SK-N-DZ (cell line): ENCODE measurements at regions not wholly inside any gene's neighbourhood (a gene's known extent, or its start where the extent isn't known, plus 50 kb on each side); places are given as distances from the start of the nearest gene placed in this dataset.
"Not testable (repeated sequence)": the region's sequence is repeated elsewhere in the genome, so short reads cannot be mapped to it uniquely, and the experiment has no call there.

ENCODE experiments used
- DNase-seq: peaks from one replicate; pipeline ENCODE4 v3.0.0-alpha.2; 2015; ENCODE audit warnings: low spot score

DNA sequence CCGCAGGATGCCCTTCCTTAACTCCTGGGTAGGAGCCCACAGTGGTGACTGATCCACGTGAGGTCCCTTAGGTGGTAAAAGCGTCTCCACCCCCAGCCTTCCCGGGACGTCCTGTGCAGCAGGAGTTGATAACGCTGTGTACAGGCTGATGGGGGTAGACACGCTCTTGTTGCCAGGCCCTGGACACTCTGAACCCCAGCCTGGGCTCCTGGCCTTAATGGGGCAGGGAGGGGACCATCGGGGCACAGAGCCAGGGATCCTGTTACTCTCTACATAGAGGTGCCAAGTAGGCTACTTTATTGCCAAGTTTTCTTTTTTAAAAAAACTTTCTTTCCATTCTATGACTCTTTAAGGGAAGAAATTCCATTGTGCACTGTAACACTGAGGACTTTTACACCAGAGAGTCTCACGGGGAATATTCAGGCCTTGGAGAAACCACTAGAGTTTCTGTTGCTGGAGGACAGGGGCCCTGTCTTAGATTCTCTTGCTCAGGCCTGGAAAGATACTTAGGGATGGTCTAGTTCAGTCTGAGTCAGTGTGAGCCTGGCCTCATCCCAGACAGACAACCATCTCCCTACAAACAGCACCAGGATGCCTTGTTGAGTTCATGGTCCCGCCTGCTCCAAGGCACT is 104.3 kb upstream of the RNU6-1 start:
- no peak for DNase-seq

DNA sequence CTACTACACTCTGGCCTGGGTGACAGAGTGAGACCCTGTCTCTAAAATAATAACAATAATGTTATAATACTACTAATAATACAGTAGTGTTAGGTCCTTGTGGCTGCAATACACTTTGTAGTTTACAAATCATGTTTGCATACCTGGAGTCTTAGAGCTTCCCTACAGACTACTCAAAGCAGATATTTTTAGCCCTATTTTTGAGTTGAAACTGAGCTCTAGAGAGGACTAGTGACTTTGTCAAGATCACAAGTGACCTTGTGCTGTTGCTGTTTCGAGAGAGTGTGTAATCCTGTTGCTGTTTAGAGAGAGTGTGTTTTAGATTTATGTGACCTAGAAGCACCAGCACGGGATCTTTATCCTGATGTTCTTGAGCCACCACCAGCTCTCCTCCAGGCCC is 105.3 kb upstream of the RNU6-1 start:
- no peak for DNase-seq

DNA sequence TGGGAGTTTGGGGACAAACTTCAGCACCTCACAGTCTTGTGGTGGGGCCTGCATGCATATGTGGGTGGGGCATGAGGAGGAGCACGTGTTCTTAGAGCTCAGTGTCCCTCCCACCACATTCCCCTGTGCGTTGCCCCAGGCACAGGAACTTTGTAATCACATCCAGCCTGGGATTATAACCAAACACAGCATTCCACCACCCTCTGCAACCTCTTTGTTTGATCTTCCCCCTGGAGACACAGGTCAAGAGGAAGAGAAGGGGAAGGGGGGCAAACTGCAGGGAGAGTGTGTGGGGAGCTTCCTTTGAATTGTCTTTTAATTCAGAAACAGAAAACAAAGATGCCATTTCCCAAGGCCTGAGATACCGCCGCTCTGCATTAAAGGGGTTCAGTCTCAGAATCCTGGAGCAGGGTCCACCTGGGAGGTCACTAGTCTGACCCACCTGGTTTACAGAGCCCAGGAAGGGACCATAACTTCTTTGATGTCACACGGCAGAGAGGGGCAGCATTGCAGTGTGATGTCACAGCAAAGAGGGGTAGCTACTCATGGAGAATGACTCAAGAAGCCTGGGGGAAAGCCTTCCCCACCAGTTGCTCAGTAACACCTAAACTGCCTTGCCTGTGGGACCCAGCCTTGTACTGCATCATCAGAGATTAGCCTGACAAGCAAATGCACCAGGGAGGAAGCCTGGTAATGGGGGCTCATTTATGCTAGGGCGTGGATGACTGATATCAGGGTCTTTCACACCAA is 106.3 kb upstream of the RNU6-1 start:
- DNase-seq, result no peak

DNA sequence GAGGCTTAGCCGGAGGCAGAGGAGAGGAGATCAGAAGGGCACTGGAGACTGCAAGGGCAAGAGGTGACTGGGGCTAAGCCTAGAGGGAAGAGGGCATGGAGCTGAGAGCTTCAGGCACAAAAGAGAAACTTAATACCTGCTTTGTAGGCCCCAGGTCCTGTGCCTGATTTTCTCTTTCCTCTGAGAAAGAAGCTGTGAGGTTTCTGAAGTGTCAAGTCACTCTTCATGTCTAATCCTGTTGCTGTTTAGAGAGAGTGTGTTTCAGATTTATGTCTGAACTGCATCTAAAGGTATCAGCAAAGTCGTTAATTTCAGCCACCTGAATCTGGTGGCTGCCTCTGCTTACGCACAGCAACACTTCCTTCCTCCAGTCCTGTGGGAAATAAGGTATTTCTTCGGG is 106.9 kb upstream of the RNU6-1 start:
- DNase-seq, result no peak

DNA sequence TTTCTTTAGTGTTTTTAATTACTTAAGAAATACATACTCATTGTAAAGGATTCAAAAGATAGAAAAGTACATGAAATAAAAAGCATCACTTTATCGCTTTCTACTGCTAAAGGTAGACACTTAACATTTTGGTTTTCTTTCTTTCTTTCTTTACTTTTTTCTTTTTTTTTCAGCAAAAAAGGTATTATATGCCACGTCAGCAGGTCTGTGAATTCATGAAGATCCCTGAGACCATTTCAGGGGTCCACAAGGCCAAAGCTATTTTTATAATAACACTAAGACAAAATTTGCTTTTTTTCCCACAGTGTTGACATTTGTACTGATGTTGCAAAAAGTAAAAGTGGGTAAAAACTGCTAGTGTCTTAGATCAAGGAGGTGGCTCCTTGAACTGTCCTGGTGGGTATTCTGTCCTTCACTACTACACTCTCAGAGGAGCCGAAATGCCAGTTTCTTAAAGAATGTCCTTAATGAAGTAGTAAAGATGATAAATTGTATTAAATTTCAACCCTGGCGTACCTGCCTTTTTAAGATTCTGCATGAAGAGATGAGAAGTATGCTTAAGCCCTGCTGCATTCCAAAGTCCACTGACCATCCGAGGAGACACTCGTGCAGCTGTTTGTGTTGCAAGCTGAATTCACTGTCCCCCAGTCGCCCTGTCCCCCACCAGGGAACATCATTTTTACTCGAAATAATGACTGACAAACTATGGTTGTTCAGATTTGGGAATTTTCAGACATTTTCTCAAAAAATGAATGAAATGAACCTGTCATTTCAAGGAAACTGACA is 106.7 kb upstream of the PIAS1 start:
- DNase-seq, result no peak

DNA sequence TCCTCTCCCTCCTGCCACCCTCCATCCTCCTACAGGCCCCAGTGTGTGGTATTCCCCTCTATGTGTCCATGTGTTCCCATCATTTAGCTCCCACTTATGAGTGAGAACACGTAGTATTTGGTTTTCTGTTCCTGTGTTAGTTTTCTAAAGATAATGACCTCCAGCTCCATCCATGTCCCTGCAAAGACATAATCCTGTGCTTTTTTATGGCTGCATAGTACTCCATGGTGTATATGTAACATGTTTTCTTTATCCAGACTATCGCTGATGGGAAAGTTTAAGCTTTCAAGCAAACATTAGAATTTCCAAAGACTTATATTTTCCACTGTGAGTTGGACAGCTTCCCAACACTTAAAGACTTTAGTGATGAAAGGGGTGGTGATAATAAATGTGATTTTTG is 105.9 kb upstream of the PIAS1 start:
- DNase-seq, result no peak

DNA sequence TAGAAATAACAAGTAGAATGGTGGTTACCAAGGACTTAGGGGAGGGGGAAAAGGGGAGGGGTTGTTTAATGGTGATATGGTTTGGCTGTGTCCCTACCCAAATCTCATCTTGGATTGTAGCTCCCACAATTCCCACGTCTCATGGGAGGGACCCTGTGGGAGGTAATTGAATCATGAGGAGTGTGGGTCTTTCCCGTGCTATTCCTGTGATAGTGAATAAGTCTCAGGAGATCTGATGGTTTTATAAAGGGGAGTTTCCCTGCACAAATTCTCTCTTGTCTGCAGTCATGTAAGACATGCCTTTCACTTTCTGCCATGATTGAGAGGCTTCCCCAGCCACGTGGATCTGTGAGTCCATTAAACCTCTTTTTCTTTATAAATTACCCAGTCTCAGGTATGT is 102.9 kb upstream of the PIAS1 start:
- not testable (repeated sequence) for DNase-seq

DNA sequence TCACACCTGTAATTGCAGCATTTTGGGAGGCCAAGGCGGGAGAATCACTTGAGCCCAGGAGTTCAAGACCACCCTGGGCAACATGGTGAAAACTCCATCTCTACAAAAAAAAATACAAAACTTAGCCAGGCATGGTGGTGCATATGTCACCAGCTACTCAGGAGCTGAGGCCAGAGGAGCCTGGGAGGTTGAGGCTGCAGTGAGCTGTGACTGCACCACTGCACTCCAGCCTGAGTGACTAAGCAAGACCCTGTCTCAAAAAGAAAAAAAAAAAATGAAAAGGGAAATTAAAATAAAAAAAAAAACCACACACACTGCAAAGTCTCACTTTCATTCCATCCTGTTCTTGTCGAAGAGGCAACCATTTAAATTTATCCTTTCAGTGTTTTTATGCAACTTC is 100.8 kb upstream of the PIAS1 start:
- DNase-seq, result no peak

DNA sequence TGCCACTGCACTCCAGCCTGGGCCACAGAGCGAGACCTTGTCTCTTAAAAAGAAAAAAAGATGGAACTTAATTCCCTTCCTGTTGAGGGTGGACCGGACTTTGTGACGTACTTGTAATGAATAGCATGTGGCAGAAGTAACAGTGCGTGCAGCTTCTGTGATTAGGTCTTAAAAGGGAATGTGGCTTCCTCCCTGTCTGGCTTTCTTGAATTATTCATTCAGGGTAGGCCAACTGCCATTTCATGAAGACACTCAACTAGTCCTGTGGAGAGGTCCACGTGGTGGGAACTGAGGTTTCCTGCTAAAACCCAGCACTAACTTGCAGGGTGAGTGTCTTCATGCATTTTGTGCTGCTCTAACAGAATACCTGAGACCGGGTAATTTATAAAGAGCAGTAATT is 98.9 kb upstream of the PIAS1 start:
- DNase-seq, result no peak

DNA sequence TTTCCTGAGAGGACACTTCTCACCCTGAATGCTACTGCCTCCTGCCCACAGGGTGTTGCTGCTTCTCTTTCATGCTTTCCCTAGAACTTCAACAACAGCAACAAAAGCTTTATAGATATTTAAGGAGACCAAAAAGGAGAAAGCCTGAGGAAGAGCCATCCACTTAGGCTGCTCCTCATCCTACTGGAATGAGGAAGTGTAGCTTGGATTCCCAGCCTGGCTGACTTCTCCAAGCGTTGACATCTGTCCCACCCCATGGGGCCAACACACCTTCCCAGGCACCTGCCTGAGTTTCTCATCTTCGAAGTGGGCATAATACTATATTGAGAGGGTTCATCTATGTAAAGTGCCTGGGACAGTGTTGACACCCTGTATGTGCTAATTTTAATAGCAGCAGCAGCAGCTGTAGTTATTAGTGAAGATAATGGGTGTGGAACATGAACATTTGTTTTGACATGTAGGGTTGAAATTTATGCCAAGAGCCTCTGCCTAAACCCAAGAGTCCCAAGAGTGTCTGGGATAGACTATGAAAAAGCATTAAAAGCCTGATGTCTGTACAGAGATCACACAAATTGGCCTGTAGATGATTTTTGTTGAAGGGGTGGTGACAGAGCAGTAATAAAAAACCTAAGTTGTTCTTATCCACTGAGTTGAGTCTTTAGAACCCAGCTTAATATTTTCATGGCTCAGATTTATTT is 96.5 kb upstream of the PIAS1 start:
- no peak for DNase-seq

DNA sequence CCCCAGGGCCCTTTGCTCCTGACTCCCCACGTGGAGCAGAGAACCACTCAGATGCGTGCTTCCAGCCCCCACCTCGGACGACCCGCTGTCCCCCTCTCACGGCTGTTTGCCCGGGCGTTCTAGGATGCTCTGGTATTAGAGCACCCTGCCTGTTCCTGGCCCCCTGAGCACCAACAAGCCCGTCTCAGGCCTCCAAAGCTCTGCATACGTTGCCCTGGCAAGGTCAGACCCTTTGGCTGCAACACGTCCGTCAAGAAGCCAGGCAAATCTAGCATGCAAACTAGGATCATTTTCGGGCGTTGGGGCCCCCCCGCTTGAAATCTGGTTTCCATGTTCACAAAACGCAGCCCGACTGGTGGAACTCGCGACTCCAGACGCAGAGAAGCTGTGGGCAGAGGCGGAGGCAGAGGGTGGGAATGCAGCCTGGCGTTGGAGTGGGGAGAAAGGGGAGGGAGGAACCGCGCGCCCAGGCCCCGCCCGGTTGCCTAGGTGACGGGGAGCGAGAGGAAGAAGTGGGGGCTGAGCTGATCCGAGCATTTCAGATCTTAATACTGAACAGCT is 86.2 kb upstream of the PIAS1 start:
- DNase-seq, result peak; percentile 77

DNA sequence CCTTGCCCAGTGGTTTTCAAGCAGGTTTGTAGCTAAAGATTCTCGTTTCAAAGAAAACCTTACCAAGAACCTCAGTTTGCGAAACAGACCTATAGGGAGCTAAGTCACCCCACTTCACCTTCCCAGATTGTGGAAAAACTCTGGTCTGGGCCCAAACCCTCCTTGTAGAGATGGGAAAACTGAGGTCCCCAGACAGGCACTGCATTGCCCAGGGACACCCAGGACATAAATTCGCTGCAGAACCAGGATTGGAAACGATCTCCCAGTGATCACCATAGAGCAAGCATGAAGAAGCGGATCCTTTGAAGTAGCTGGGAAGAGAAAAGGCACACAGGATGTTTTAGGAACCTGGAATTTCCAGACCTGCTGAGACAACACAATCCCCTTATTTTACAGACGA is 85.6 kb upstream of the PIAS1 start:
- DNase-seq, result peak; percentile 31

DNA sequence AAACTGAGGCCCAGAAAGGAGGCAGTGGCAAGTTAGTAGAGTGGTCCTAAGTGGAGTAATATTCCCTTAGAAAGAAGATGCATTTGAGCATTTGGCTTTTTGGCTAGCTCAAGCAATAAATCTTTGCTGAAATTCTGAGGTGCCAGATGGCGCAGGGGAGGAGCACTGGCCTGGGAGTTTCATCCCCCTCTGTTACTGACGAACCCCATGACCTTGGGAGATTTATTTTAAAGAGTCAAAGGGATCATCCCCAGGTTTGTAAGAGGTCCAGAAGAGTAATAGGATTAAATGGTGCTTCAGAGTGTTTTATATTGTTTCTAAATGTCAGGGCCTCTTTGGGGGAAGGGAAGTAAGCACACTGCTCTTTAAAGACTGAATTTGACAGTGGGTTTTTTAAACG is 85.1 kb upstream of the PIAS1 start:
- DNase-seq, result no peak

DNA sequence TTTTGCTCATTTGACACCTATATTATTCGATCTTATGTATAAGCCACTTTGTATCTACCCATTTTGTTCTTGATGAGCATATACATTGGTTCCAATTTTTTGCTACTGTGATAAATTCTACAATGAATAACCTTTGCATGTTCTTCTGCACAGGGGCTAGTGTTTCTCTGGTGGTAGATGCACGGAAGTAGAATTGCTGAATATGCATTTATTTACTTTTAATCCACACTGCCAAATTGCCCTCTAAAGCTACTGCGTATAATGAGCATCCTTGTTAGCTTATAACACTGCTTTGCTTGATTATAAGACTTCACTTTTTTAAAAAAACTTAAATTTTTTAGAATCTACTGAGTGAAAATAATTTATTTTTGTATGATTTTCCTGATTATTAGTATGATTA is 84.2 kb upstream of the PIAS1 start:
- DNase-seq, result no peak

DNA sequence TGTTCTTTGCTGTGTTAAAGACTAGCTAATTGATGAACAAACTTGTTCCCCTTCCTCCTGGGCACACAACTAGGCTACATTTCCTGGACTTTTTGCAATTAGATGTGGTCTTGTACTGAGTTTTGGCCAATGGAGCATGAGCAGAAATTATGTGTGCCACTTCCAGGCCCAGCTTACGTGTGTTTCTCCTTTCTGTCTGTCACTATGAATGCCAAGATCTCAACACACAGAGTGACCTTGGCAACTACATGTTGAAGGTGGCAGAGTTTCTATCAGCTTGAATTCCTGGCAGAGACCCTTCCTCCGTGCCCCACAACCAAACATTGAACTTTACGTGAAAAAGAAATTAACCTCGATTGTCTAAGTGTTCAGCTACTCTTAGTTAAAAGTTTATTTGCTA is 81.7 kb upstream of the PIAS1 start:
- no peak for DNase-seq

DNA sequence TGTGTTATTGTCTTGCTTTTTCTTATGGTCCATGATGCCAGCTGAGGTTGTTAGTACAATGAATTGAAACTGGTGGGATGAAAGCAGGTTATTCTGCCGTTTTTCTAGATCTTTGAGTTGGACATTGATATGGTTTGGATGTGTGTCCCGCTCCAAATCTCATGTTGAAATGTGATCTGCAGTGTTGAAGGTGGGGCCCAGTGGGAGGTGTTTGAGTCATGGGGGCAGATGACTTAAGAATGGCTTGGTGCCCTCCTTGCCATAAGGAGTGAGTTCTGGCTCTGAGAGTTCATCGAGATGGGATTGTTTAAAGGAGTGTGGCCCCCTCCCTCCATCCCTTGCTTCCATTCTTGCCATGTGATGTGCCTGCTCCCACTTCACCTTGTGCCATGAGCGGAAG is 80.3 kb upstream of the PIAS1 start:
- DNase-seq, result no peak

DNA sequence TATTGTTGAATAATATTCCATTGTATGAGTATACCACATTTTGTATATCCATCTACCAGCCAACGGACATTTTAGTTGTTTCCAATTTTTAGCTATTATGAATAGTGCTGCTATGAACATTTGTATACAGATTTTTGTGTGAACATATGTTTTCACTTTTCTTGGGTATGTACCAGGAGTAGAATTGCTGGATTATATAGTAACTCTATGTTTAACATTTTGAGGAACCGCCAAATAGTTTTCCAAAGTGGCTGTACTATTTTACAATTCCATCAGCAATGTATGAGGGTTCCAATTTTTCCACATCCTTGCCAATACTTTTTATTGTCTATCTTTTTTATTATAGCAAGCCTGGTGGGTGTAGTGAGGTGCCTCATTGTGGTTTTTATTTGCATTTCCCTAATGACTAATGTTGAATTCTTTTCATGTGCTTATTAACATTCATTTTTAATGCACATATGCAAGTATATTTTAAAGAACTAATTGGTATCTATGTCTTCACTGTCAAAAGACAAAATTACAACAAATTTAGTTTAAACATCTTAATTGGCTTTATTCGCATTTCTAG is 77.5 kb upstream of the PIAS1 start:
- no peak for DNase-seq

DNA sequence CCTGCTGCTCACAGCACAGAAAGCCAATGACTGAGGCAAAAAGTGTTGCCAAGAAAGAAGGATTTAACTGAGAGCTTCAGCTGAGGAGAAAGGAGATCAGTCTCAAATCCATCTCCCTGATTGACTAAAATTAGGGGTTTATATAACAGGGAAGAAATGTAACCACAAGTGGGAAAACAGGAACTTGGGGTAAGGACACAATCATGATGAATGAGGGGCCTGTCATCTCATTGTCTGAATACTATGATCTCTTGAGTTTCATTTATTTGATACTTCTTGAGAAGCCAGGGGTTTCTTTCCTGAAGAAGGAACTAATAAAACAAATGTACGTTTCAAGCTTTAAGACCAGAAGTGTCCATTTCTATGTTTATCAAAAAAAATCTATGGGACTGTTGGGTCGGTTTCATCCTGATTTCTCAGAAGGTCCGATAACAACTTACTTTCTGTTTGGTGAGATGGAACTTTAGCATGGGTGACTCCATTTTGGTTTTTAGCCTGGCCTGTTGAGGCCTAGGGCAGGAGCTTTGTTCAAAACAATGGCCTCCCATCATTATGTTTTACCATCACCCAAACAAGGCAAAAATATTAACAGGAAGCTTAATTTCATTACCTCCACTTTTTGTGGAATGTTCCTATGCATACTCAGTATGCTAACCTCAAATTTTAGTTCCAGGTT is 76.6 kb upstream of the PIAS1 start:
- DNase-seq, result no peak

DNA sequence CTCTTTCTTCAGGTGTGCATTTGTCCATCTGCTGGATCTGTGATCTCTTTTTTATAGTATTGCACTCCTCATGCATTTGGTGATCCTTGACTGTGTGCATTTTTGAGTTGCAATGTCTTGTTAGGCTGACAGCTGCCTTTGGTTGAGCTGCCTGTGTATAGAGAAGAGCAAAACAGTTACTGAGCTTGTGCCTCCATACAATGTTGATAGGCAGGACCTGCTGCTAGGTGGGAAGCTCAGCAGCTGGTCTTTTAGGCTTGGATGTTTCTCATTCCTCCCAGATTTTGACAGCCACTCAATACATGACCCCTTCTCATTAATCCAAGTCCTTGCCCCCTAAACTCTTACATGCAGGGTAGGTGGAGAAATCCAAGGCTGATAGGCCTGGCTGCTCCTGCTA is 74.8 kb upstream of the PIAS1 start:
- no peak for DNase-seq

DNA sequence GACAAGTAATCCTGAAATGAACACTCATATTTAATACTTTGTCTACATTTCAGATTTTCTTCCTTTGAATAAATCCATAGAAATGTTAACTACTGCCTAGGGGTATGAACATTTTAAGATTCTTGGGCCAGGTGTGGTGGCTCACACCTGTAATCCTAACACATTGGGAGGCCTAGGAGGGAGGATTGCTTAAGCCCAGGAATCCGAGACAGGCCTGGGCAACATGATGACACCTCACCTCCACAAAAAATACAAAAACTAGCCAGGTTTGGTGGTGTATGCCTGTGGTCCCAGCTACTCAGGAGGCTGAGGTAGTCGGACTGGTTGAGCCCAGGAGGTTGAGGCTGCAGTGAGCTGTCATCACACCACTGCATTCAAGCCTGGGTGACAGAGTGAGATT is 73.9 kb upstream of the PIAS1 start:
- no peak for DNase-seq
